Common myeloid progenitor, CD34-positive (primary cell): ENCODE measurements at regions not wholly inside any gene's neighbourhood (a gene's known extent, or its start where the extent isn't known, plus 50 kb on each side); places are given as distances from the start of the nearest gene placed in this dataset.
A peak's percentile ranks its signal among the peaks of the same experiment; 100 is the strongest.
"Not testable (repeated sequence)": the region's sequence is repeated elsewhere in the genome, so short reads cannot be mapped to it uniquely, and the experiment has no call there.

ENCODE experiments used
- CTCF ChIA-PET: fragments of 350-600 bp; sonication (Branson Sonifier 250); formaldehyde crosslinking; loops from one replicate; lab custom pipeline; 2021; ENCODE audit warnings: antibody characterized with exemption; lab: Charles Lee
- POLR2A ChIA-PET: fragments of 350-600 bp; sonication (Branson Sonifier 250); formaldehyde crosslinking; loops from one replicate; lab custom pipeline; 2021; ENCODE audit warnings: antibody characterized with exemption; lab: Charles Lee
- DNase-seq, 3 donors: peaks; one replicate each; pipeline versions ENCODE4 v3.0.0 to v3.0.0-alpha.2; 2013
- H3K27ac ChIP-seq, 2 experiments: 1 replicate in 1 of 2; 2 replicates in 1 of 2; pipeline ENCODE4 v1.7.0; 2013; ENCODE audit warnings: inconsistent platforms in 2 of 2, low read length in 2 of 2, mild to moderate bottlenecking in 2 of 2, low read depth in 1 of 2, moderate library complexity in 1 of 2; ENCODE audit not compliant: severe bottlenecking in 2 of 2, insufficient read depth in 1 of 2, poor library complexity in 1 of 2
- H3K27me3 ChIP-seq, 5 experiments: replicated peaks in 2 of 5; 1 replicate in 3 of 5; 2 replicates in 2 of 5; pipeline versions ENCODE4 v1.6.1 to v1.7.0; 2013; ENCODE audit warnings: low read length in 4 of 5, mild to moderate bottlenecking in 2 of 5, moderate library complexity in 2 of 5, inconsistent platforms in 1 of 5; ENCODE audit not compliant: insufficient read depth in 5 of 5, control insufficient read depth in 4 of 5
- H3K36me3 ChIP-seq, 4 experiments: 1 replicate in 2 of 4; 2 replicates in 2 of 4; pipeline versions ENCODE4 v1.6.1 to v1.7.0; 2013; ENCODE audit warnings: low read length in 3 of 4, control low read depth in 1 of 4, mild to moderate bottlenecking in 1 of 4; ENCODE audit not compliant: control insufficient read depth in 4 of 4, insufficient read depth in 4 of 4
- H3K4me1 ChIP-seq, 4 experiments: 1 replicate in 3 of 4; 2 replicates in 1 of 4; pipeline versions ENCODE4 v1.6.1 to v1.7.1; 2013; ENCODE audit warnings: low read length in 3 of 4, mild to moderate bottlenecking in 3 of 4, control low read depth in 1 of 4, inconsistent platforms in 1 of 4, moderate library complexity in 1 of 4; ENCODE audit not compliant: control insufficient read depth in 4 of 4, insufficient read depth in 4 of 4; ENCODE audit errors: control extremely low read depth in 1 of 4
- H3K4me3 ChIP-seq, 7 experiments: 1 replicate in 4 of 7; 2 replicates in 3 of 7; pipeline versions ENCODE4 v1.5.1 to v1.7.0; 2013; ENCODE audit warnings: mild to moderate bottlenecking in 7 of 7, low read length in 6 of 7, moderate library complexity in 6 of 7, inconsistent platforms in 2 of 7, low read depth in 2 of 7, control low read depth in 1 of 7; ENCODE audit not compliant: insufficient read depth in 4 of 7, control insufficient read depth in 1 of 7; ENCODE audit errors: extremely low read depth in 1 of 7
- H3K9me3 ChIP-seq, 5 experiments: 1 replicate in 4 of 5; 2 replicates in 1 of 5; pipeline versions ENCODE4 v1.6.1 to v1.7.1; 2013; ENCODE audit warnings: low read length in 4 of 5, mild to moderate bottlenecking in 2 of 5, inconsistent platforms in 1 of 5, low read depth in 1 of 5, moderate library complexity in 1 of 5; ENCODE audit not compliant: control insufficient read depth in 4 of 5, insufficient read depth in 2 of 5; ENCODE audit errors: control extremely low read depth in 1 of 5
- WGBS: methylation state at CpG from one replicate; pipeline ENCODE4 v1.1.5; 2013; ENCODE audit not compliant: insufficient coverage; 5-methylcytosine and 5-hydroxymethylcytosine counted together

DNA sequence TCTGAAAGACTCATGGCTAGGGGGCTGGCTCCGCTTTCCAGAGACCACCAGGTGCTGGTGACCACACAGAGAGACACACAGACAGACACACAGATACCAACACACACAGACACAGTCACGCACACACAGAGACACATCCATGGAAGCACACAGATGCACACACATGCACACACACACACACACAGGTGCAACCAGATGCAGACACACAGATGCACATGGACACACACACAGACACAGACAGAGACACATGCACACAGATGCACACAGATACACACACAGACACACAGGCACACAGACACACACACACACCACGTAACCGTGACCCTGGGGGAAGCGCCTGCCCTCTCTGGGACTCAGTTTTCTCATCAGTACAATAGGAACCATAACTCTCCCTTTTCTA is 132.2 kb downstream of the WNT7A start:
- Histone ChIP-seq H3K4me3 (no peak overlapping the region), H3K27me3 (no peaks in the 10 kb centered on the region), H3K4me1 (peaks cover 0 to 12% (median 4%) of the 10 kb centered on the region in 4 experiments), H3K9me3 (peaks cover 0 to 18% (median 7%) of the 10 kb centered on the region in 5 experiments), H3K36me3 (no peaks in the 10 kb centered on the region), H3K27ac (no peak overlapping the region)
- ChIA-PET POLR2A (no interaction called here), CTCF (no interaction called here)
- DNase-seq = no peak
- WGBS = 97% methylated on average over 4 of the region's 5 CpGs

DNA sequence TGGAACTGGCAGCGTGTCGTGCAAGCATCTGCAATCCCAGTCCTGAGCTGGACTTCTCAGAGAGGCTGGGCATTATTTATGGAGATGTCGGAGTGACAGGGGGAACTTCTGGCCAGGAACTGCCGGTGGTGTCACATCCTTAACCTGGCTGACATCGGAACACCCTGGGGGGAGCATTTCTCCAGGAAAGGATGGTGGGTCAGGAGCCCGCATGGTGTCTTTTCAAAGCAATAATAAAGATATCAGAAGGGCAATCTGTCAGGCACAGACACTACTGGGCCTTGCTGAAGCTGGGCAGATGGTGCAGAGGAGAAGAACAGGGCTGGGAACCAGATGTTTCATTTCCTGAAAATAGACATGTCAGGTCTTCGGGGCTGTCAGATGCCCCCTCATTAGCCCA is 133.5 kb downstream of the WNT7A start:
- H3K36me3 ChIP-seq = no peaks in the 10 kb centered on the region
- H3K27ac ChIP-seq = no peak overlapping the region
- no peaks in the 10 kb centered on the region for H3K27me3 ChIP-seq
- CTCF ChIA-PET = no interaction called here
- H3K4me3 ChIP-seq = no peak overlapping the region
- peaks cover 3 to 26% (median 7%) of the 10 kb centered on the region in 5 experiments for H3K9me3 ChIP-seq
- DNase-seq = peak in 1 of 3 donors; percentile 9
- POLR2A ChIA-PET = no interaction called here
- H3K4me1 ChIP-seq = peaks cover 0 to 12% (median 4%) of the 10 kb centered on the region in 4 experiments
- WGBS = 9% methylated on average over 5 of the region's 7 CpGs

GRCh38 chr3:13745636-13746035 is 134.2 kb downstream of the WNT7A start:
- Histone ChIP-seq H3K27ac (no peak overlapping the region), H3K4me3 (no peak overlapping the region), H3K4me1 (peaks cover 0 to 12% (median 4%) of the 10 kb centered on the region in 4 experiments), H3K9me3 (peaks cover 5 to 27% (median 10%) of the 10 kb centered on the region in 5 experiments), H3K36me3 (no peaks in the 10 kb centered on the region), H3K27me3 (no peaks in the 10 kb centered on the region)
- POLR2A ChIA-PET = interaction anchor here (0.5 kb wide), 1 partner anchor 61 kb away, joined by 3 read pairs; no protein-coding TSS in a partner anchor
- peak in 2 of 3 donors; percentile 4 to 12 for DNase-seq
- CTCF ChIA-PET = no interaction called here
- WGBS = no CpG with 5 or more reads among the region's 9 CpGs

DNA sequence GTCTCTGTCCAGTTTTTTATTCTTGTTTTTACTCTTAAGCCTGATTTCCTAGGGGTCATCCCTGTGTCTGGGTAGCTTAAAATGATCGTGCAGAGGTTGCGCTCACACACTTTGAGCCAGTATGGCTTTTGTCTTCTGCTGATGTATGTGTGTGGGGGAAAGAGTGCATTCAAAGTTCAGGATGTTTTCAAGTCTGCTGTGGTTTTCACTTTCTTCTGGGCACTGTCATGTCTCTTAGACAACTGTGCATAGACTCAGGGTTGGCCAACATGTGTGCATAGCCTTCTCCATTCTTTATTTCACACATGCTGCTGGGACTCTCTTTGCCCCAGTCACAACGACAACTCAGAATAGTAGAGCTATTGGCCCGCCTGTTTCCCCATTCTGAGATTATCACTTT is 139.1 kb downstream of the WNT7A start:
- 91% methylated on average over 4 of the region's 4 CpGs for WGBS
- DNase-seq = no peak
- H3K27ac ChIP-seq = no peak overlapping the region
- ChIA-PET CTCF (interaction anchor here (1.3 kb wide), 1 partner anchor 17 kb away, joined by 3 read pairs; no protein-coding TSS in a partner anchor), POLR2A (no interaction called here)
- peaks cover 11 to 46% (median 18%) of the 10 kb centered on the region in 5 experiments for H3K9me3 ChIP-seq
- H3K36me3 ChIP-seq = no peaks in the 10 kb centered on the region
- H3K4me1 ChIP-seq = peaks cover 0 to 2% (median 0%) of the 10 kb centered on the region in 4 experiments
- no peaks in the 10 kb centered on the region for H3K27me3 ChIP-seq
- H3K4me3 ChIP-seq = no peak overlapping the region

- CTCF ChIA-PET, DNase-seq: not testable (repeated sequence)
- H3K9me3 ChIP-seq = peaks cover 6 to 19% (median 8%) of the 10 kb centered on the region in 5 experiments
Observed at GRCh38 chr3:13733726-13734125, 146.1 kb downstream of the WNT7A start.

DNA sequence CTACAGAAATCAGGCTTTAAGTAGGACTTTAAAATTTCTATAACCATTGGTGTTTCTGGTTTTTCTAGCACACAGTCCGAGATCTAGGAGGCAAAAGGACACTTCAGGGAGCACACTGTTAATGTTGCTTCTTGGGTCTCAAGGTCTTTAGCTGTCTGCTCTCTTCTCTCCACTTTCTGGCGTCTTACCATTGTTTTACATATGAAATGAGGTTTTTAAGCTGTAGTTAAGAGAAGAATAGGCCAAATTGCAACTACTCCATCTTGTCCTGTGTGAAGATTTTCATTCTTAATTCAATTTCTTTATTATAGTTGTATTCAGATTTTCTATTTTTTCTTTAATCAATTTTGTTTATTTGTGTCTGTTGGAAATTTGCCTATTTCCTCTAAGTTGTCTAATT is 151.4 kb downstream of the WNT7A start:
- WGBS = 100% methylated on average over 1 of the region's 2 CpGs
- Histone ChIP-seq H3K4me3 (no peak overlapping the region), H3K36me3 (no peaks in the 10 kb centered on the region), H3K9me3 (peaks cover 0 to 6% (median 1%) of the 10 kb centered on the region in 5 experiments), H3K4me1 (no peaks in the 10 kb centered on the region), H3K27ac (no peak overlapping the region), H3K27me3 (peaks cover 0 to 6% (median 1%) of the 10 kb centered on the region in 5 experiments)
- ChIA-PET CTCF (no interaction called here), POLR2A (no interaction called here)
- no peak for DNase-seq

More at GRCh38 chr3:13733726-13734125, 146.1 kb downstream of the WNT7A start:
- H3K27me3 ChIP-seq, H3K36me3 ChIP-seq, H3K4me1 ChIP-seq, H3K27ac ChIP-seq, H3K4me3 ChIP-seq, POLR2A ChIA-PET: not testable (repeated sequence)
- WGBS = no CpG with 5 or more reads among the region's 1 CpG

DNA sequence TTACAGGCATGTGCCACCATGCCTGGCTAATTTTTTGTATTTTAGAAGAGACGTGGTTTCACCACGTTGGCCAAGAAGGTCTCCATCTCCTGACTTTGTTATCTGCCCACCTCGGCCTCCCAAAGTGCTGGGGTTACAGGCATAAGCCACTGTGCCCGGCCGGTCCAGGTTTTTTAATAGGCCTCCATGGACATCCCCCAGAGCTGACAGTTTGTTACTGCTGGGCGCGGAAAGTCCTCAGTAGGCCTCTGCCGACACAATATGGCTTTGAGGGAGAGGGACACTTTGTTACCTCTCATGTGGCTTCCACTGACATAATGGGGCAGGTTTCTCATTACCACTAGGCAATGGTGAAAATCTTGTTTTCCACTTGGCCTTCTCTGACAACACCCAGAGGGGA is 152.0 kb downstream of the WNT7A start:
- WGBS = 95% methylated on average over 8 of the region's 8 CpGs
- H3K27ac ChIP-seq = no peak overlapping the region
- CTCF ChIA-PET = no interaction called here

More for the DNA sequence above, 152.0 kb downstream of the WNT7A start:
- no peaks in the 10 kb centered on the region for H3K36me3 ChIP-seq
- no peak for DNase-seq
- peaks cover 0 to 6% (median 1%) of the 10 kb centered on the region in 5 experiments for H3K27me3 ChIP-seq
- POLR2A ChIA-PET = no interaction called here
- no peaks in the 10 kb centered on the region for H3K4me1 ChIP-seq
- H3K4me3 ChIP-seq = no peak overlapping the region
- peaks cover 0 to 11% (median 0%) of the 10 kb centered on the region in 5 experiments for H3K9me3 ChIP-seq
